HFFc6 (cell line): ENCODE measurements at regions not wholly inside any gene's neighbourhood (a gene's known extent, or its start where the extent isn't known, plus 50 kb on each side); places are given as distances from the start of the nearest gene placed in this dataset.

Experiments
- DNase-seq: peaks from one replicate; pipeline ENCODE4 v3.0.0-alpha.2; 2018
- H3K27ac Mint-ChIP-seq: 2 replicates; pipeline ENCODE4 v1.8.0; 2020; ENCODE audit warnings: mild to moderate bottlenecking, mixed read lengths
- H3K27me3 Mint-ChIP-seq: 2 replicates; pipeline ENCODE4 v1.8.0; 2021; ENCODE audit warnings: mild to moderate bottlenecking, moderate library complexity, mixed read lengths; ENCODE audit not compliant: insufficient read depth
- H3K36me3 Mint-ChIP-seq: 2 replicates; pipeline ENCODE4 v1.8.0; 2021; ENCODE audit warnings: low read depth, mixed read lengths
- H3K4me1 Mint-ChIP-seq: 2 replicates; pipeline ENCODE4 v1.8.0; 2020; ENCODE audit warnings: low read depth, mixed read lengths
- H3K4me3 Mint-ChIP-seq: 2 replicates; pipeline ENCODE4 v1.8.0; 2020; ENCODE audit warnings: mild to moderate bottlenecking, moderate library complexity, mixed read lengths
- H3K9me3 Mint-ChIP-seq: 2 replicates; pipeline ENCODE4 v1.8.0; 2020; ENCODE audit warnings: mild to moderate bottlenecking, mixed read lengths
- TF ChIP-seq, protein P1 (sequence below): fragments of 200-600 bp; sonication (generic); IDR thresholded peaks from 2 replicates; pipeline ENCODE4 v1.5.0; 2021; ENCODE audit warnings: antibody characterized with exemption, mild to moderate bottlenecking

DNA sequence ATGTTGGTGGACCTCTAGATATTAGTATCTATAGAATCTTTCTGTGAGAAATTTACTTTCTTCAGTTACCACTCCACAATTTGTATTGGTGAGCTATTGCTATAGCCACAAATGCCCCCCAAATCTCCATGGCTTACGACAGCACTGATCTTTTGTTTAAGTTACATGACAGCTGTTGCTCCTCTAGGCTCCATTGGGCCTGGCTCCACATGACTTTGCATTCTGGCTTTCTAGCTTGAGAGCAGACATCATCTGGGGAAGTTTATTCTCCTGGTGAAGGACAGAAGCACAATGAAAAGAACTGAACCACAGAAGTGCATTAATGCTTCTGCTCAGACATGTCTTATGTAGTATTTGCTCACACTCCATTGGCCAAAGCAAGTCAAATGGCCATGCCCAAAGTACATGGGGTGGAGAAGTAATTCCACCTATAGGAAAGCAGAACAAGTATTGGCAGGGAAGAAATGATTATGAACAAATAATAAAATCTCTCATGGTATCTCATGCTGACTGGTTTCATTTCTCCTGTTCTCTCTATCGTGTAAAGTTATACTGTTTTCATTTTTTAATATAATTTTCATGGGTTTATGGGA lies 126.6 kb upstream of the FAM9C start:
- no peak overlapping the region for H3K4me3 Mint-ChIP-seq
- H3K36me3 Mint-ChIP-seq: no peaks in the 10 kb centered on the region
- no peaks in the 10 kb centered on the region for H3K9me3 Mint-ChIP-seq

DNA sequence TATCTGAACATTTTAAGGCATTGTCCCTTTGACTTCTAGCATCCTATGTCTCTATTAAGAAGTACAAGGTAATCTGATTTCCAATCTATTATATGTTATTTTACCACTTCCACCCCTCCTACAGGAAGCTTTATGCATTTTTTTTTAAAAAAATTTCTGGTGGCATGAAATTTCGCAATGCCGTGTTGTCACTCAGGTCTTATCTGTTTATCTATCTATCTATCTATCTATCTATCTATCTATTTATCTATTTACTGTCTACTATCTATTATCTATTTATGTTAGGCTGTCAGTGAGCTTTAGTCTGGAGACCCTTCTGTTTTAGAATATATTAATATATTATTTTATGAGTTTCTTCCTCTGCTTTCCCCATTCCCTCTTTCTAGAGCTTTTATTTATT lies 125.3 kb upstream of the FAM9C start:
- Mint-ChIP-seq H3K36me3 (no peaks in the 10 kb centered on the region), H3K27ac (no peak overlapping the region), H3K27me3 (no peaks in the 10 kb centered on the region; the same call in 1 of the 2 replicates), H3K4me3 (no peak overlapping the region), H3K4me1 (peaks cover 11% of the 10 kb centered on the region), H3K9me3 (no peaks in the 10 kb centered on the region)
- TF ChIP-seq, protein P1, sequence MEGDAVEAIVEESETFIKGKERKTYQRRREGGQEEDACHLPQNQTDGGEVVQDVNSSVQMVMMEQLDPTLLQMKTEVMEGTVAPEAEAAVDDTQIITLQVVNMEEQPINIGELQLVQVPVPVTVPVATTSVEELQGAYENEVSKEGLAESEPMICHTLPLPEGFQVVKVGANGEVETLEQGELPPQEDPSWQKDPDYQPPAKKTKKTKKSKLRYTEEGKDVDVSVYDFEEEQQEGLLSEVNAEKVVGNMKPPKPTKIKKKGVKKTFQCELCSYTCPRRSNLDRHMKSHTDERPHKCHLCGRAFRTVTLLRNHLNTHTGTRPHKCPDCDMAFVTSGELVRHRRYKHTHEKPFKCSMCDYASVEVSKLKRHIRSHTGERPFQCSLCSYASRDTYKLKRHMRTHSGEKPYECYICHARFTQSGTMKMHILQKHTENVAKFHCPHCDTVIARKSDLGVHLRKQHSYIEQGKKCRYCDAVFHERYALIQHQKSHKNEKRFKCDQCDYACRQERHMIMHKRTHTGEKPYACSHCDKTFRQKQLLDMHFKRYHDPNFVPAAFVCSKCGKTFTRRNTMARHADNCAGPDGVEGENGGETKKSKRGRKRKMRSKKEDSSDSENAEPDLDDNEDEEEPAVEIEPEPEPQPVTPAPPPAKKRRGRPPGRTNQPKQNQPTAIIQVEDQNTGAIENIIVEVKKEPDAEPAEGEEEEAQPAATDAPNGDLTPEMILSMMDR: no peak
- no peak for DNase-seq

More for the DNA sequence above, 126.6 kb upstream of the FAM9C start:
- DNase-seq: no peak
- H3K27ac Mint-ChIP-seq: no peak overlapping the region
- TF ChIP-seq, protein P1: no peak
- peaks cover 11% of the 10 kb centered on the region for H3K4me1 Mint-ChIP-seq
- H3K27me3 Mint-ChIP-seq: no peaks in the 10 kb centered on the region; the same call in 1 of the 2 replicates

- Mint-ChIP-seq H3K36me3 (no peaks in the 10 kb centered on the region), H3K4me1 (peaks cover 11% of the 10 kb centered on the region), H3K9me3 (no peaks in the 10 kb centered on the region), H3K27me3 (no peaks in the 10 kb centered on the region; the same call in 1 of the 2 replicates), H3K27ac (no peak overlapping the region; the same call in 1 of the 2 replicates), H3K4me3 (no peak overlapping the region)
- DNase-seq: no peak
- TF ChIP-seq, protein P1: no peak
Measured at GRCh38 chrX:13168269-13168668, 123.8 kb upstream of the FAM9C start.

DNA sequence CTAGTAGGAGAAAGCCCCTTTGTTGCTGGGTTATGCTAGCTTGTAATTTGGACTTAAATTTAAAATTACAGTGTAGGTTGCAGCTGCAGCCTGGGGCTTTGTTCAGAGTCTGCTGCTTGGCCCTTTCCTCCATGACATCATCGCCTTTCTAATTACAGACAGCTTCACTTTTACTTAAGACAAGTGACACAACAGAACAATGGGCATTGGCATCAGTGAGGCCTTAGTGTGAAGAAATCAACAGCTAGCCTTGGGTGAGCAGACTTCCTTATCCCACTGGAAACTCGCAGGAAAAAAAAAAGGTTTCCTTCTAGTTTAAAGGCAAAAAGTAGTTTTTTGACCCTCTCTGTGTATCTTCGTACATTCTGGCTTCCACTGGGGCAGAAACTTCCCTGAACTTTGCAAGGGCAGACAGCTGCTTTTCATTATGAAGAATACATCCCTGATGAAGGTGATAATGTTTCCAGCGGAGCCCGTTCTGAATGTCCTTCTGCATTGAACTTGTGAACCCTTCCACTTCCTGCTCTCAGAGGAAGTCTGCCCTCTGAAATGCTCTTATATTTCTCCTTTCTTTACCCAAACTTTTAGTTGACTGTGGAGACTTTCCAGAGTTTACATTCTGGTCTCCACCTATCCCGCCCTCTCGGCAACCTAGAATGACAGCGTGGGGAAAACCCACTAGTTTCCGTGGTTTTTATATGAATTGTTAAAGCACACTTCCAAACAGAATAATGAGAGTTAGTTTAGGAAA lies 123.2 kb upstream of the FAM9C start:
- Mint-ChIP-seq H3K27ac (peak overlapping the region; percentile 53), H3K36me3 (no peaks in the 10 kb centered on the region), H3K4me3 (no peak overlapping the region), H3K4me1 (peaks cover 11% of the 10 kb centered on the region), H3K27me3 (no peaks in the 10 kb centered on the region; the same call in 1 of the 2 replicates), H3K9me3 (no peaks in the 10 kb centered on the region)
- TF ChIP-seq, protein P1: no peak
- no peak for DNase-seq

- TF ChIP-seq, protein P1: no peak
- no peaks in the 10 kb centered on the region; the same call in 1 of the 2 replicates for H3K27me3 Mint-ChIP-seq
- no peak overlapping the region for H3K27ac Mint-ChIP-seq
- no peaks in the 10 kb centered on the region for H3K9me3 Mint-ChIP-seq
- no peak overlapping the region for H3K4me3 Mint-ChIP-seq
- no peak for DNase-seq
- H3K36me3 Mint-ChIP-seq: no peaks in the 10 kb centered on the region
- H3K4me1 Mint-ChIP-seq: peaks cover 11% of the 10 kb centered on the region
Measured at GRCh38 chrX:13165266-13166189, 121.1 kb upstream of the FAM9C start.
